ENCODE measurements at regions not wholly inside any gene's neighbourhood (a gene's known extent, or its start where the extent isn't known, plus 50 kb on each side); places are given as distances from the start of the nearest gene placed in this dataset.
"Not testable (repeated sequence)": the region's sequence is repeated elsewhere in the genome, so short reads cannot be mapped to it uniquely, and the experiment has no call there.

DNA sequence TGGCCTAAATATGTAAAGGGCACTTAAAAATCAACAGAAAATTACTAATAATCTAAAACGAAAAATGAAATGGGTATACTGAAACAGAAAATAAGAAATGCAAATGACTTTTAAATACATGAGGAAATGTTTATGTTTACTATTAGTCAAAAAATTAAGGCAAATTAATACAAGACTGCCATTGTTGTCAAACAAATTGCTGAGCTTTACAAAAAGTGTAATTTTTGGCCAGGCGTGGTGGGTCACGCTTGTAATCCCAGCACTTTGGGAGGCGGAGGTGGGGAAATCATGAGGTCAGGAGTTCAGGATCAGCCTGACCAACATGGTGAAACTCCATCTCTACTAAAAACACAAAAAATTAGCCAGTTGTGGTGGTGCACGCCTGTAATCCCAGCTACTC lies 343.9 kb upstream of the SGO1 start:
- DNase-seq = no peak

DNA sequence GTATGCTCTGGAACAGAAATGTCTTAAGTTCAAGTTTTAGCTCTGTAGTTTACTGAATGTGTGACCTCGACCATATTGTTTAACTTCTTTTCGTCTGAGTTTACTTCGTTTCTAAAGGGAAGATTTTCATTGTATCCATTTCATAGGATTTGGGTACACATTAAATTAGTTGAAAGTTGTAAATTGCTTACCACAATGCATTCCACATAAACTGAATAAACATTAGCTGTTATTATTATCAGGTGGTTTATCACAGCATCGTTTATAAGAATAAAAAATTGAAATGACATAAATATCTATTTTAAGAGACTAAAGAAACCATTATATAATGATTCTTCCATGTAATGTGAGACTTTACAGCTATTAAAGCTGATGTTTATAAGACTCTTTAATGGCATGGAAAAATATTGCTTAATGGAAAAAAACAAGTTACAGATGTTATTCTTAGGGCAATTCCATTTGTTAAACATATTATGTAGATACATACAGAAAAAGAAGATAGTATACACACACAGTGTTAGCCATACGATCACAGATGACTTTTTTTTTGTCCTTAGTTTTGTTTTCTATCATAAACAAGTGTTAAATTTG lies 342.3 kb upstream of the SGO1 start:
- no peak for DNase-seq

DNA sequence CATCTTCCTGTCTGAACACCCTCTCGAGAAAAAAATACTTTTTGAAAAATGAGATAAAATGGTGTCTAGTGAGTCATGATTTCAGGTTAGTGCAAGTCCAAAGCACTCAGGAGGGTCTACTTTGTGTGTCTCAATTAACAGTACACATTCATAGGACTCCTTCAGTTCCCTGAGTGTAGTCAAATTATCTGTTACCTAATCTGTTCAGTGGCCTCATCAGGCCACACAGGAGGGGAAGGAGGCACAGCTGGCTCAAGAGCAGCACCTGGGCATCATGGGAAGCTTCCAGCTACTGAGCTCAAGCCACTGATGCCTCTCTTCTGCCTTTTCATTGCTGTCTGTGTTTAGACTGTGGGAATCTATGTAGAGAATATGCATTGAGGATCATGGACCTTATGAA lies 341.4 kb upstream of the SGO1 start:
- peak; percentile 6 for DNase-seq

DNA sequence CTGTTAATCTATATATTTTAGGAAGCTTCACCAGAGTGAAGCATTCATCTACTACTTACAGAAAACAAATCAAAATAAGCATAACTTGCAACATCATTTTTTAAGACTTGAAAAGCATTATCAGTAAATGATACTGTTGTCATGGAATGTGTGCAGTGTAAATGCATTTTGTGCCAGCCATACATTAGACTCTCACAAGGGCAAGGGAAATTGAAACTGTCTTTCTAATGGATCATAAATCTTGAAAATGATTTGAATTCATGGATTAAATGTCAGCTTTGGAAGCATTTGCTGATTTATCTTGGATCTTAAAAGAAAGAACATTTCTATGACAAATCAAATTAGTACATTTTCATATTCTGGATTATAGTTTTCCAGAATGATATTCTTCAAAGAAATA lies 338.3 kb upstream of the SGO1 start:
- no peak for DNase-seq

DNA sequence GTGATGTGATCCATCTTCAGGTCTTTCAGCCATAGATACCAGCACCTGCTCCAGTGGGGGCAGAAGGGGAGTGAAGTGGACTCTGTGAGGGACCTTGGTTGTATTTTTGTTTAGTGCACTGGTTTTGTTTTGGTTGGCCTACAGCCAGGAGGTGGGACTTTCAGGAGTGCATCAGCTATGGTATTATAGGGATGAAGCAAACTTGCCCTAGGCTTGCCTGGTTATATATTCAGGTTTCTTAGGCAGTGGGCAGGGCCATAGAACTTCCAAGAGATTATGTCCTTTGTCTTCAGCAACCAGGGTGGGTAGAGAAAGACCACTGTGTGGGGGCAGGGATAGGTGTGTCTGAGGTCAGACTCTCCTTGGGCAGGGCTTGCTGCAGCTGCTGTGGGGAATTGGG lies 337.3 kb upstream of the SGO1 start:
- DNase-seq = no peak

DNA sequence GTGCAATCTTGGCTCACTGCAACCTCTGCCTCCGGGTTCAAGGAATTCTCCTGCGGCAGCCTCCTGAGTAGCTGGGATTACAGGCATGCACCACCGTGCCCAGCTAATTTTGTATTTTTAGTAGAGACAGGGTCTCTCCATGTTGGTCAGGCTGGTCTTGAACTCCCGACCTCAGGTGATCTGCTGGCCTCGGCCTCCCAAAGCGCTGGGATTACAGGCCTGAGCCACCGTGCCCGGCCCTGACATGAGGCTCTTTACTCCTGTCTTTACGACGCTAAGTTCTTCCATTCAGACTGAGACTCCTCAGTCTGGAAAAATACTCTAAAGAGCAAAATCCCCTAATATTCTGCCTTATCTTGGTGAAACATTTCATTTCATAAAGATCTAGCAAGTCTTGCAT lies 331.3 kb upstream of the SGO1 start:
- not testable (repeated sequence) for DNase-seq

DNA sequence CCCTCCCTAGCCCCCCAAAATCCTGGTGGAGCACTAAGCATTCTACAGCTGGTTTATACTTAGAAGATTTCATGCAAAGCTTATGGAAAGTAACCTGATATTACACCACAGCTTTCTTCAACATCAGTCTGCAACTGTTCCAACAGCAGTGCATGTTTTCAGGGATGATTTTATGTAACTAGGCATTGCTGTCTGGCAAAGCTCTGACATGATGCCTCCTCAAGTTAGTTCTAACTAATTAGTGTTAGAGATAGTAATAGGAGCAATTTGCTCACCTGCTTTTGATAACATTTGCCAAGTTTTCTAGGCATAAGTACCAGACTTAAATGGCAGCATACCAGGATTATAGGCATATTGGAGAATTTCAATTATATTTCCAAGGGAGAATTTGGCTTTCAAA lies 330.3 kb upstream of the SGO1 start:
- DNase-seq = peak; percentile 12

DNA sequence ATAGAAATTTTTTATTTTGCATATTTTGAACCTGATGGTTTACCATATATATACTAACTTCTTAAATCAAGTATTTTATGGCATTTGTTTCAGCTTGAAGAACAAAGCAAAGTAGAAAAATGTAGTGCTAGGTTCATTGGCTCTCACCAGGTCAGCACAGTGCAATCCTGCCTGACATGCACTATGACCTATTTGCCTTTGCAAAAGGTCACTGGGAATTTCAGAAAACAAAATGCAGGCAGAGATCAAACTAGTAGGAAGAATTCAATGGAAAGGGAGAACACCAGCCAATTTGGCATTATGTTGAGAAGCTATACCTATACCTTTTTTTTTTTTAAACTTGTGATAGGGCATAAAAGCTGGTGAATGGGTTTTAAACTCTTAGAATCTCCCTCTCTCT lies 329.8 kb upstream of the SGO1 start:
- DNase-seq = no peak

DNA sequence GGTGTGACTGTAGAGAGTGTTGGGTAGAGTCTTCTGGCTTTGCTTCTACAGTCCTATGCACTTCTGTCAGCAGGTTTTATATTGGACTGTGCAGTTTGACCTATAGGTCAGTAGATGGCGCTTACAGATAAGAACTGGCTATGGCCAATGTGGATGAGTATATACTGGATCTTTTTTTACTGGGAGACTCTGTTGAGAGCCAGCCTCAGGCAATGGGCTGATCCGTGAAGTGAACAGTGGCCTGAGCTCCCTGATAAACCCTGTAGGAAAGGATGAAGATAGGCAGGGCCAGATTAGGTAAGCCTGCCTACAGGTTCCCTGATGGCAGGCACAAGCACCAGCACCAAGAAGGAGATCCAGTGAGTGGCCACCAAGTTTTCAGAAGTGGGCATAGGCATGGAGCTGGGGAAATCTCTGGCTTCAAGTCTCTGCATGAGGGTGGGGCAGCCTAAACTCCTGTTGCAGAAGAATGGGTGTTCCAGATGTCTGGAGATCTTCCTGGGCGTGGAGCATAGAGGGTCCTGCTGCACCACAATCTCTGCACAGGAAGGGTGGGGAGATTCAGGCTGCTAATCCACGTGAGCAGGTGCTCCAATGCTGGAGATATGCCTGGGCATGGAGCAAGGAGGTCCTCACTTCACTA lies 326.0 kb upstream of the SGO1 start:
- DNase-seq = peak; percentile 86

DNA sequence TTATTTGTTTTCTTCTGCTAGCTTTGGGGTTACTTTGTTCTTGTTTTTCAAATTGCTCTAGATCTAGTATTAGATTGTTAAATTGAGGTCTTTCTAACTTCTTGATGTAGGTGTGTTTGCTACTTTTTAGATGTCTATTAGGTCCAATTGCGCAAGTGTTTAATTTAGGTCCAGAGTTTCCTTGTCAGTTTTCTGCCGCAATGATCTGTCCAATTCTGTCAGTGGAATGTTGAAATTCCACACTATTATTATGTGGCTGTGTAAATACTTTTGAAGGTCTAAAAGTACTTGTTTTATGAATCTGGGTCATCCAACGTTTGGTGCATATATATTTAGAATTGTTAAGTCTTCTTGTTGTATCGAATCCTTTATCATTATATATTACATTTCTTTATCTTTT lies 324.4 kb upstream of the SGO1 start:
- no peak for DNase-seq

DNA sequence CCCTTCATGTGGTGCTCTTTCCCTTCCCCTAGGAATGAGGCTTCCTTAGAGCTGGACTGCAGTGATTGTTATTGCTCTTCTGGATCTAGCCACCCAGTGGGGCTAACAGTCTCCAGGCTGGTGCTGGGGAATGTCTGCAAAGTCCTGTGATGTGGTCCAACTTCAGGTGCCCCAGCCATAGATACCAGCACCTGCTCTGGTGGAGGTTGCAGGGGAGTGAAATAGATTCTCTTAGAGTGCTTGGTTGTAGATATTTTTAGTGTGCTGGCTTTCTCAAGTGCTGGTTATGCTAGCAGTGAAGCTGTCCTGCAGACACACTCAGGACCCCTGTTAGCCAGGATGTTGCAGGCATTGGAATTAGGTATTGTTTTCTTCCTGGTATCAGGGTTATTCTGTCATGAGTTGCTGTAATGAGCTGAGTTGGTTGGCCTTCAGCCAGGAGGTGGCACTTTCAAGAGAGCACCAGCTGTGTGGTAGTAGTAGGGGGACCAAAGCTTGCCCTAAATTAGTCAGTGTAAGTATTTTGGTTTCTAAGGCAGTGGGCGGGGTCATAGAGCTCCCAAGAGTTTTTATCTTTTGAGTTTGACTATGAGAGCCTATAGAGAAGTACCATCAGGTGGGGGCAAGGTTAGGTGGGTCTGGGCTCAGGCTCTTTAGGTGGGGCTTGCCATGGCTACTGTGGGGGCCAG lies 317.5 kb upstream of the SGO1 start:
- DNase-seq = peak; percentile 52

DNA sequence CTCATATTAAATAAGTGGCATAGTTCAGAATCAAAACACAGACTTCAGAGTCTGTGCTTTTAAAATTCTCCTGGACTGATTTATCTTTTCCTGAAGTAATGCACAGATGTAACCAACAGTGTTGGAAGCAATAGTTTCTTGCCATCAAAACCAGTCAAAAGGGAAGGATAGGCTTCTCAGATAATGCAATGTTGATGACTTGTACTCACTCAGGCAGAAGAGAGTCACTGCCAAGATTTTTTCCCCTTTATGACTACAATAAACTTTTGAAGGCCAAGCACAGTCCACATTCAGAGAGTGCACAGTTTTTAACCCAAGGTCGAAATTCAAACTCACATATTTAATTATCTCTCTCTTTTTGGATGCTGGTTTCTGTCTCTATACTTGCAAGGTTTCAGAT lies 305.0 kb upstream of the SGO1 start:
- DNase-seq = no peak

DNA sequence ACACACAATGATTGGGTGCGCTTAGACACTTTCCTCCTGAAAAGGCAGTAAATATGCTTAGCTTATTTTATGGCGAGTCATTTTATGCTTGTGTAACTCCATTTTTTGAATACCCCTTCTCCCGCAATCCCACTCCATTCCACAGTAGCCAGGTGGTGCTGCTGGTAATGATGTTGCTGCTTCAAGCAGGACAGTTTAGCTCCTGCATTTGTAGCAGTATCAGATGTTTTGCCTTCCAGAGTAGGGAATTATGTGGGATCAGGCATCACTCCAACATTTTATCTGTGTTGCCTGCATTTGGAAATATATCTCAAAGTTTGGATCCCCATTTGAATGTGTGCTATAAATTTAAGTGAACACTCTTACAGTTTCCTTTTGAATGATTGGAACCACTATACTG lies 302.1 kb upstream of the SGO1 start:
- DNase-seq = no peak

DNA sequence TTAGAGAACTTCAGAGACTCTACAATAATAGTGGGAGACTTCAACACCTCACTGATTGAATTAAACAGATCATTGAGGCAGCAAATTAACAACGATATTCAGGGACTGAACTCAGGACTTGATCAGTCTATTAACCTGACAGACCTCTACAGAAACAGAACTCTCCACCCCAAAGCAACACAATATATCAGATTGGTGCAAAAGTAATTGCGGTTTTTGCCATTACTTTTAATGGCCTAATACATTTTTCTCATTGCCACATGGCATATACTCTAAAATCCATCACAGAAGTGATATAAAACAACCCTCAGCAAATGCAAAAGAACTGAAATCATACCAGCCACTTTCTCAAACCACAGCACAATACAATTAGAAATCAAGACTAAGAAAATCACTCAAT lies 298.1 kb upstream of the SGO1 start:
- no peak for DNase-seq

DNA sequence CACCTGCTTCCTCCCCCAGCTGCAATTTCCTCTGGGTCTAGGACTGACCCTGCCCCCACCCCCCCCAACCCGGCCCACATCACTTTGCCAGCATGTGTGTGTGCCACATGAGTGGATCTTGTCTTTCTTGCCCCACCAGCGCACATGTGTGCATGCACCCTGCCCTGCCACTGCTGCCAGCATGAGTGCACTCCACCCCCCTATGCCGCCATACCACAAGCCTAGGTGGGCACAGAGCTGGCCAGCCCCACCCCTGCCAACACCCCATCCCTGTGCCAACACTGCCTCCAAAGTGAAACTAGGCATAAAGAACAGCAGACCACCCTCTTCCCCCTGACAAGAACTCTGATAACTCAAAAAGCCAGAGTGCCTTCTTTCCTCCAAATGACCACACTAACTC lies 296.3 kb upstream of the SGO1 start:
- DNase-seq = no peak

DNA sequence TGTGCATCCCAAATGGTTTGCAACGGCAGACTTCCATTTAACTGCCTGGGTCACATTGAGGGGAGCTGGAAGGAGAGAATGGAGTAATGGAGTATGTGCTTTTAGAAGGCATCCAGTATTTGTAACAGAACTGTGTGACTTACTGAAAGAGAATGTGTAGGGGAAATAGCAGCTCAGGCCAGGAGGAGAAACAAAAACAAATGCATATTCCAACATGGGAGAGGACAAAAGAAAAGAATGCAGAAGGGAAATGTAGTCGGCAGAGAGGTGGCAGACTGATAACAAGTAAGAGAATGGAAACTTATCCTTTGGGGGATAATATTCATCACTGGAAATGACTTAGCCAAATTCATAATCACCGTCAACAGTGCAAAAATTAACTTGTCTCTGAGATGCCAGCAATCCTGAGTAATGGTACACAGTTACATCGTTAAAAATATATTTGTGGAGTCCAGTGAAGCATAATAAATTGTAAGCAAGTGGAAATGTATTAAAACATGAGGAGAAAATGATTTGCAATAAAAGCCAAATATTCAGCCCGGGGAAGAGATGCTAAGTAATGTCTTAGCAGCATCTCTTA lies 294.9 kb upstream of the SGO1 start:
- DNase-seq = no peak

DNA sequence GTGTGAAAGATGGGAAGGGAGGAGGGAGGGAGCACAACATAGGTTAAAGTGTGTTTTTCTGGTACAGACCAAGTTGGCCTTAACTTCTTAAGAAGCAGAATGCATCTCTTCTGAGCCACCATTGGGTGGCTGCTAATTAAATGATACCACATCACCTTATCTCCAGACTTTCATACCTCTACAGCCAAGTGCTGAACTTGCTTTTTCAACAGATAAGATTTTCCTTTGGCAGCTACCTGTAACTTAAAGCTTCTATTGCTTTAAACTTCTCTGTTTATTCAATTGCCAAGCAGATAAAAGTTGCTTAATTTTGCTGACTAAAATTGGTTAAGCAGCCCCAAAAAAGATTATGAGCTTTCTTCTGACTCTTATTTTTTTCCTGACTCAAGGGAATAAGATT lies 292.4 kb upstream of the SGO1 start:
- no peak for DNase-seq

DNA sequence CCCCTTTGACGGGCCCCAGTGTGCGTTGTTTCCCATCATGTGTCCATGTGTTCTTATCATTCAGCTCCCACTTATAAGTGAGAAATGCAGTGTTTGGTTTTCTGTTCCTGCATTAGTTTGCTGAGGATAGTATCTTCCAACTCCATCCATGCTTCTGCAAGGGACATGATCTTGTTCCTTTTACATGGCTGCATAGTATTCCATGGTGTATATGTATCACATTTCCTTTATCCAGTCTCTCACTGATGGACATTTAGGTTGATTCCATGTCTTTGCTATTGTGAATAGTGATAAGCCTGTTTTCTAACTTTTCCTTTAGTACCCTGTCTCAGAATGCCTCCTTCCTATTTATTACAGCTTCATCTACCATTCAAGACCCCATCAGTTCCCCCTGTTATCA lies 278.2 kb upstream of the SGO1 start:
- not testable (repeated sequence) for DNase-seq

DNA sequence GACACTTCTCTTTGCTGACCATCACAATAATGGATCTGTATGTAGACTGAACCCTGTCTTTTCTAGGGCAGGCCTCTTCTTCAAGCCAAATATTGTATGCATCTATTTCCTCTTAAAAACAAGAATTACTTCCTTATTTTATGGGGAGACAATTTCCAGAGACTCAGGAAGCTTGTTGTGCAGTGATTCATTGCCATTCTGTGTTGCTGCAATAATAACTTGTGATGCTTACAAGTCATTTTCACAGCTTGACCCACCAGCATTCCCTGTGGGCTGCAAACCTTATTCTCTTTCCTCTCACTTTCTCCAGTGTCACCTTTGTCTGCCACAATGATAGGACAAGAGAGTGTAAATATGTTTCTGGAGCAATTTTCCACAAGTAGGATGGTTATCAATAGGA lies 276.7 kb upstream of the SGO1 start:
- no peak for DNase-seq

DNA sequence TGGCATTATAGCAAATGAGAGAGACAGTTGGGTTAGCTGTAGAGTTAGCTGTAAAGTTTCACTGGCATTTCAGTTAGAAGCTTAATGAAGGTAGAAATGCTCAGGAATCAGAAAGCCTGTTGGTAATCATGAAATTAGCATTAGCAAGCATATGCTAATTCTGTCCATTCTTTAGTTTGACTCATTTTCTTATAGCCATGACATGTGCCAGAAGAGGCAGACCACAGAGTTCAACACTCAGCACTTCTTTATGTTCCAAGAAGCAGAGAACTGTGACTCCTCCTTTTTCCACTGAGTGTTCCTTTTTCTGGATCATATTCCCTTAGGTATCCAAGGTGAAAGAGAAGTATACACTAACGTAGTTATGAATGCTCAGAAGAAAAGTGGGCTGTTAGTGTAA lies 276.2 kb upstream of the SGO1 start:
- no peak for DNase-seq

DNA sequence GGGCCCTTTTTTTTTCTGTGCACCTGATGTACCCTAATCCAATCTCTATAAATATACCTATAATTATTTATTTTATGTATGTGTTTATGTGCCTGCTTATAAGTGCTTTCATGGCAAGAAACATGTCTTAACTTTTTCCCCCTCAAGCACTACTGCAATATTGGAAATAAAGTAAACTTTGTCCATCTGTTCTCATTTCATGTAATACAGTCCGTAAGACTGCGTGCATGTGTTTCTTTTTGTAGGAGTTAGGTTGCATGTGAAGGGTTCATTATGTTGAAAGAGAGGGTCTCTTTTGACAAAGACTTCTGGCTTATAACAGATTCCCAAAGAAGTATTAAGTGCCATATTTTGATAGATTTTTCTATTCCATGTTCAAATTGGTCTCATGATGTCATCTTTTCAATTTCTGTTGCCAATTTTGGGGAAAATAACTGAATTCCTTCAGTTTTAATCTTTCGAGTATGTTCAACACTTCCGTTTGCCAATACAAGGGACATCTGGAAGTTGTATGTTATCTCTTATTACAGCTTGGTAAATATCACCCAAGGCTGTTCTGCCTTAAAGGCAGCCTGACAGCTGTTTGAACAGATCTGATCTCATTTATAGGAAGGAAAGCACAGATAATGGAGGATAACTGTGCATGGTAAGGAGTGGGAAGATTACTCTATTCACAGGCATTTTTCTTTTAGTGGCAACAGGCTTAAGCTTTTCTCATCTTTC lies 273.1 kb upstream of the SGO1 start:
- DNase-seq = no peak

DNA sequence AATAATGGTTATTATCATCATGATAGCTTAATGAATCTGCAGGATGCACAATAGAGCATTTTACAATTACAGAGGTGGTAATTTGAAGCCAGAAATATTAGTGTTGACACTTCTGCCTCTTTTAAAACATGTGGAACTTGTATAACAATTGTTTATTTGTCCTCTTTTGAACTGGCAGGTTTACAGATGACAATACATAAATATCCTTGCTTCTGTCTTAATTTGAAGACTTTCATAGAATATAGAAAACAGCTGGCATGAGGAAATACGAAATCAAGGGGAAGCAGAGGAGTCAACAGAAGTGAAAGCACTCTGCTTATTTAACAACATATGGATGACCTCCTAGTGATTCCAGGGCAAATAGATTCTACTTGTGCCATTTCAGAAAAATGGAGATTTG lies 270.5 kb upstream of the SGO1 start:
- peak; percentile 30 for DNase-seq

DNA sequence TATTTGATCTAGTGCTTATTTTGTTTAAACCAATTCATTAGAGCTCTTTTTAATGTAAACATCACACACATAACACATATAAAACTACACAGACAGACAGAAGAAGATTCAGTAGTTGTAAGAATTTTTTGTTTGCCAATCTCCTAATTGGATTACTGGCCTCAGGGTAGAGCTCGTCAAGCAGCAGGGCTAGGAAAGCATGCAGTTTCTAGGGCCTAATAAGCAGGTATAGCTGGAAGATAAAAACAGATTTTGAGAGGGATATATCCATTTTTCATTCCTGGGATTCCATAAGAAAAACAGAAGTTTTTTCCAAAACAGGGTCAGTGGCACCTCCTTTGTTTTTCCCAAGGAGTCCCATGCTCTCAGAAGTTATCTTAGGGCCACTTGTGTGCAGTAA lies 265.2 kb upstream of the SGO1 start:
- DNase-seq = no peak

DNA sequence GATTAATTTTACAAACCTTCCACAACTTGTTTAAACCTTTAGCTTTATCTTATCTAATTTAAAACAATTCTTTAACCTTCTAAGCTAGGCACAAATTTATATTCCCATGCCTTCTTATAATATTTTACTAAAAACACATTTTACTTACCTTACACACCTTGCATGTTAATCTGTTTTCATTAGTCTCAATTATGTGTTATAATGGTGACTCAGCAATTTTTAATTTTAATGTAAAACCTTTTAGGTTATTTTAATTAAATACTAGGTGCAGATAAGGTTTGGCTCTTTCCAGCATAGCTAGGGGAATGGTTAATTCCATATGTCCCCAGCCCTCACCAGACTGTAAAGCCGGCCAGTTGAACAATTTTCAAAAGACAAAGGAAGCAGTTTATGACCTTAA lies 264.6 kb upstream of the SGO1 start:
- DNase-seq = no peak

Data from NCI-H69 (cell line).